C4-2B (cell line): ENCODE measurements at regions not wholly inside any gene's neighbourhood (a gene's known extent, or its start where the extent isn't known, plus 50 kb on each side); places are given as distances from the start of the nearest gene placed in this dataset.
A peak's percentile ranks its signal among the peaks of the same experiment; 100 is the strongest.
"Not testable (repeated sequence)": the region's sequence is repeated elsewhere in the genome, so short reads cannot be mapped to it uniquely, and the experiment has no call there.

Experiments
- H3K27ac ChIP-seq: fragments of 450-650 bp; 2 replicates; pipeline ENCODE4 v1.5.1; 2017
- TF ChIP-seq, protein P1 (sequence below): fragments of 450-650 bp; conservative IDR thresholded peaks from 2 replicates; pipeline ENCODE4 v1.5.1; 2017; ENCODE audit warnings: mild to moderate bottlenecking

DNA sequence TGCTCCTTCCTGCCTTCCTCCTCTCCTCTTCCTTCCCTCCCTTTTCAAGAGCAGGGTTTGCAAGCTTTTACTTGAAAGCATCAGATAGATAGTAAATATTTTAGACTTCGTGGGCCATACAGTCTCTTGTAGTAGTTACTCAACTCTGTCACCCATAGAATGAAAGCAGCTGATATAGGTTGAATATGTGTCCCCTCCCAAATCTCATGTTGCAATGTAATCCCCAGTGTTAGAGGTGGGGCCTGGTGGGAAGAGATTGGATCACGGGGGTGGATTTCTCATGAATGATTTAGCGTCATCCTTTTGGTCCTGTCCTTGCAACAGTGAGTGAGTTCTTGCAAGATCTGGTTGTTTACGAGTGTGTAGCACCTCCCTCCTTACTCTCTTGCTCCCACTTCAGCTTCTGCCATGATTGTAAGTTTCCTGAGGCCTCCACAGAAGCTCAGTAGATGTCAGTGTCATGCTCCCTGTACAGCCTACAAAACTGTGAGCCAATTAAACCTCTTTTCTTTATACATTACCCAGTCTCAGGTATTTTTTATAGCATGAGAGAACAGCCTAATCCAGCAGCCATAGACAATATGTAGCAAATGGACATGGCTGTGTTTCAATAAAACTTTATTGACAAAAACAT, 124.7 kb downstream of the ART5 start:
- H3K27ac ChIP-seq, result not testable (repeated sequence)

DNA sequence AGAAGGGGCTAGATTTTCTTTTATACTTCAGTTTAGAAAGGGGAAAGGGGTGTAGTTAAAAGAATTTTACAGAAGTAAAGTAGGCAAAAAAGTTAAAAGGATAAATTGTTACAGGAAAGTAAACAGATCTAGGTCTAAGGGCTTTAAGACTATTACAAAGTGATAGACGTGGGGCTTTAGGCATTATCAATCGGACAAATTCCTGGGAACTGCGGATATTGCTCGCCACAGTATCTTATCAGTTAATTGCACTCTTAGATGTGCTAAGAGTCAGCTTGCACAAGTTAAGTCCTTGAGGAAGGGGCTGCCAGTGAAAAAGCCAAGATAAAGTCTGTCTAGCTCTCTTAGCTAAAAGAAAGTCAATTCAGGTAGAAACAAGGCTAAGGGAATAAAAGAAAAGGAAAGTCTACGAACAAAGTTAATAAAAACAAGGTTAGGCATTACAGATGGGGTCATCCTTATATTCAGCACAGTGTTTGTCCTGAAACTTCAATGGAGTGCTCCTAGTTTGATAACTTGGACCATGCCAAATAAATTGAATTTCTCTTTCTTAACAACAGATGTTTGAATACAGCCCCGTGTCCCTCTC, 125.4 kb downstream of the ART5 start:
- not testable (repeated sequence) for H3K27ac ChIP-seq

DNA sequence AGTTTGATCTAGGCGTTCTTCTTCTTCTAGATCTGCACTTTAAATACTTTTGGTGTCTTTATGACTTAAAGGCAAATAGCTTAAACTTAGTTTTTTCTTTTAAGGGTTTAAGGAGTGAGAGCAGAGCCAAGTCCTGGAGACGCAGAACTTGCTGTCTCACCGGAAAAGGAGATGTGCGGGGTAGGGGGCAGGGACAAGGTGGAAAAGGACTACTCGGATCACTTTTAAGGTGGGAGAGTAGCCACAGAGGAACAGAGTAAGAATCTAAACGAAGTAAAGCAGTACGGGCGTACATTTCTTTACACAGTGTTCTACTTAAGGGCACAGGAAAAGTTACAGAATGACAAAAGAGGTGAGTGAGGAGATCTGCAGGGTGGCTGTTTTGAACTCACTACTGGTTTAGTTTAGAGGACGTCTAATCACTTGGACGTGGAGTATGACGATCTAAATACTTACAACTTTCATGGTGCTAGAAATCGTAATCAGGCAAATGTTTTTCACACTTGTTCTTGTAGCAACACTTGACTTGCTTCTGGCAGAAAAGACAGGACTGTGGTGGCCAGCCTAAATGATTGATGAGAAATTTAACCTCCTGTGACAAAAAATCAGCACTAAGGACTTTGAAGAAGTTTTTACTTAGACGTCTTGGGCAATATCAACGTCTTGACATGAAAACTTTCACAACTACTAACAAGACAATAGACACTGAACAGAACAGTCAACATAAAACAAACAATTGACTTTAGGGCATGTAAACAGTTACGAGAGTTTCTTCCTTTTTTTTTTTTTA, 127.0 kb downstream of the ART5 start:
- not testable (repeated sequence) for H3K27ac ChIP-seq

- not testable (repeated sequence) for H3K27ac ChIP-seq
These were observed 128.5 kb downstream of the ART5 start for GRCh38 chr11:3513311-3513710.

GRCh38 chr11:3512751-3513150, 129.0 kb downstream of the ART5 start:
- not testable (repeated sequence) for H3K27ac ChIP-seq

GRCh38 chr11:3512133-3512703, 129.6 kb downstream of the ART5 start:
- H3K27ac ChIP-seq, result not testable (repeated sequence)

- H3K27ac ChIP-seq, result not testable (repeated sequence)
These were observed 130.2 kb downstream of the ART5 start for GRCh38 chr11:3511416-3512132.

DNA sequence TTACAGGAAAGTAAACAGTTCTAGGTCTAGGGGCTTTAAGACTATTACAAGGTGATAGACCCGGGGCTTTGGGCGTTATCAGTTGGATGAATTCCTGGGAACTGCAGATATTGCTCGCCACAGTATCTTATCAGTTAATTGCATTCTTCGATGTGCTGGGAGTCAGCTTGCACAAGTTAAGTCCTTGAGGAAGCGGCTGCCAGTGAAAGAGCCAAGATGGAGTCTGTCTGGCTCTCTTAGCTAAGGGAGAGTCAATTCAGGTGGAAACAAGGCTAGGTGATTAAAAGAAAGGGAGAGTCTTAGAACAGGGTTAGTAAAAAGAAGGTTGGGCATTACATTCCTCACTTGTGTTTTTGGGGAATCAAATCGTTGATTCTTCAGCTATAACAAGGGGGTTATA, 130.6 kb upstream of the ZNF195 start:
- not testable (repeated sequence) for H3K27ac ChIP-seq

- not testable (repeated sequence) for H3K27ac ChIP-seq
These were observed 120.3 kb upstream of the ZNF195 start for GRCh38 chr11:3499198-3499597.

DNA sequence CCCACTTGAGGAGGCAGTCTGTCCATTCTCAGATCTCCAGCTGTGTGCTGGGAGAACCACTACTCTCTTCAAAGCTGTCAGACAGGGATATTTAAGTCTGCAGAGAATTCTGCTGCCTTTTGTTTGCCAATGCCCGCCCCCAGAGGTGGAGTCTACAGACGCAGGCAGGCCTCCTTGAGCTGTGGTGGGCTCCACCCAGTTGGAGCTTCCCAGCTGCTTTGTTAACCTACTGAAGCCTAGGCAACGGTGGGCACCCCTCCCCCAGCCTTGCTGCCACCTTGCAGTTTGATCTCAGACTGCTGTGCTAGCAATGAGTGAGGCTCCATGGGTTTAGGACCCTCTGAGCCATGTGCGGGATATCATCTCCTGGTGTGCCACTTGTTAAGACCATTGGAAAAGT, 119.4 kb upstream of the ZNF195 start:
- not testable (repeated sequence) for H3K27ac ChIP-seq

DNA sequence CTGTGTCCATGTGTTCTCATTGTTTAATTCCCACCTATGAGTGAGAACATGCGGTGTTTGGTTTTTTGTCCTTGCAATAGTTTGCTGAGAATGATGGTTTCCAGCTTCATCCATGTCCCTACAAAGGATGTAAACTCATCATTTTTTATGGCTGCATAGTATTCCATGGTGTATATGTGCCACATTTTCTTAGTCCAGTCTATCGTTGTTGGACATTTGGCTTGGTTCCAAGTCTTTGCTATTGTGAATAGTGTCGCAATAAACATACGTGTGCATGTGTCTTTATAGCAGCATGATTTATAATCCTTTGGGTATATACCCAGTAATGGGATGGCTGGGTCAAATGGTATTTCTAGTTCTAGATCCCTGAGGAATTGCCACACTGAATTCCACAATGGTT, 114.2 kb upstream of the ZNF195 start:
- H3K27ac ChIP-seq, result not testable (repeated sequence)

GRCh38 chr11:3488003-3488402, 109.1 kb upstream of the ZNF195 start:
- H3K27ac ChIP-seq, result not testable (repeated sequence)
- TF ChIP-seq, protein P1, sequence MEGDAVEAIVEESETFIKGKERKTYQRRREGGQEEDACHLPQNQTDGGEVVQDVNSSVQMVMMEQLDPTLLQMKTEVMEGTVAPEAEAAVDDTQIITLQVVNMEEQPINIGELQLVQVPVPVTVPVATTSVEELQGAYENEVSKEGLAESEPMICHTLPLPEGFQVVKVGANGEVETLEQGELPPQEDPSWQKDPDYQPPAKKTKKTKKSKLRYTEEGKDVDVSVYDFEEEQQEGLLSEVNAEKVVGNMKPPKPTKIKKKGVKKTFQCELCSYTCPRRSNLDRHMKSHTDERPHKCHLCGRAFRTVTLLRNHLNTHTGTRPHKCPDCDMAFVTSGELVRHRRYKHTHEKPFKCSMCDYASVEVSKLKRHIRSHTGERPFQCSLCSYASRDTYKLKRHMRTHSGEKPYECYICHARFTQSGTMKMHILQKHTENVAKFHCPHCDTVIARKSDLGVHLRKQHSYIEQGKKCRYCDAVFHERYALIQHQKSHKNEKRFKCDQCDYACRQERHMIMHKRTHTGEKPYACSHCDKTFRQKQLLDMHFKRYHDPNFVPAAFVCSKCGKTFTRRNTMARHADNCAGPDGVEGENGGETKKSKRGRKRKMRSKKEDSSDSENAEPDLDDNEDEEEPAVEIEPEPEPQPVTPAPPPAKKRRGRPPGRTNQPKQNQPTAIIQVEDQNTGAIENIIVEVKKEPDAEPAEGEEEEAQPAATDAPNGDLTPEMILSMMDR, result peak; percentile 44

DNA sequence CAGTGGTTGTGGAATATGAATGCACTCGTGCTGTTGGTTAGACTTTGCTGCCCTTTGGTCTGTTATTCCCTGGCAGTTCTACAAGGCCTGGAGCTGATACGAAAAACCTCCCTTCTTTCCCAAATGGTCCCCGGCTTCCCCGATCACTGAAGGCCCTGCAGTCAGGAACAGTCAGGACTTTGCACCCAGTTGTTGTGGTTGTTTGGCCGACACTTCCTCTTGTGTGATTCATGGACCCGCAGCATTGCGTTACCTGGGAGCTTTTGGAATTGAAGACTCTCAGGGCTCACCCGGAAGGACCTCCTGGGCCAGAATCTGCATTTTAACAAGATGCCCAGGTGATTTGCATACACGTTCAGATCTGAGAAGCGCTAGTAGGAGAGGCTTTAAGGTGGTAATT, 106.8 kb upstream of the ZNF195 start:
- not testable (repeated sequence) for H3K27ac ChIP-seq

DNA sequence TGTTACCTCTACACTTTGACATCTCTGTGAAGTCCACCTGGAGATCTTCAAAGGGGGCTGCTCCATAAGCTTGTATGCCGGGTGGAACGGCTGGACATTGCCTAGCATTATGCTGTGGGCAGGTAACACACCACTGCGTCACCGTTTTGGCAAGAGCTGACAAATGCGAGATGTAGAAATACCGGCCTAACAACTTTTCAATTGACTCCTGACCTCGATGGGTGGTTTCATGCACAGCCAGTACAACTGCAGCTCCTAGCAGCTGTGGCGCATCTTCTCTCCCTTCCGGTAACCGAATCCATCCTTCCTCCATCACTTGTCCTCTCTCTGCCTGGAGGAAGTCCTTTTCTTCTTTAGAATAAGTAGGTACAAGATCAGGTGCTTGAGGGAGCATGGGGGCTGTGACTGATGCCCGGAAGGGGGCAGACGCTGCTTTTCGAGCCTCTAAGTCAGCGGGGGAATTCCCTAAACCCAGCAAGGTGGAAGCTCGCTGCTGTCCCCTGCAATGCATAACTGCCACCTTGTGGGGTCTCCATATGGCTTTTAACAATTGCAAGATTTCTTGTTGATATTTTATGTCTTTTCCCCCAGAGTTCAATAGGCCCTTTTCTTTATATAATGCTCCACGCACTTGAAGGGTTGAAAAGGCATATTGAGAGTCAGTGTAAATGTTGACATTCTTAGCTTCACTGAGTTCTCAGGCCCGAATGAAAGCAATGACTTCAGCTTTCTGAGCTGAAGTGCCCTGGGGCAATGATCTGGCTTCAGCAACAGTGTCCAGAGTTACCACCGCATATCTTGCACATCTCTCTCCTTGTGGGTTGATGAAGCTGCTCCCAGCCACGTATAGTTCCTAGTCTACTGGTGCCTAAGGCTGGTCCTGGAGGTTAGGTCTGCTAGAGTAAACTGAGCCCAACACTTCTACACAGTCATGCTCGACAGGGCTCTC, 98.3 kb upstream of the ZNF195 start:
- H3K27ac ChIP-seq, result not testable (repeated sequence)
